ENCODE measurements at regions not wholly inside any gene's neighbourhood (a gene's known extent, or its start where the extent isn't known, plus 50 kb on each side); places are given as distances from the start of the nearest gene placed in this dataset.

GRCh38 chr2:174662459-174662858, 64.9 kb upstream of the WIPF1 start:
- H3K79me2 ChIP-seq (ENCODE audit: control insufficient read depth, low read length): no peaks in the 10 kb centered on the region
- no peaks in the 10 kb centered on the region for H3K27me3 ChIP-seq (ENCODE audit: control insufficient read depth, low read length)
- no peak overlapping the region for H3K27ac ChIP-seq (ENCODE audit: low read depth, low read length)

DNA sequence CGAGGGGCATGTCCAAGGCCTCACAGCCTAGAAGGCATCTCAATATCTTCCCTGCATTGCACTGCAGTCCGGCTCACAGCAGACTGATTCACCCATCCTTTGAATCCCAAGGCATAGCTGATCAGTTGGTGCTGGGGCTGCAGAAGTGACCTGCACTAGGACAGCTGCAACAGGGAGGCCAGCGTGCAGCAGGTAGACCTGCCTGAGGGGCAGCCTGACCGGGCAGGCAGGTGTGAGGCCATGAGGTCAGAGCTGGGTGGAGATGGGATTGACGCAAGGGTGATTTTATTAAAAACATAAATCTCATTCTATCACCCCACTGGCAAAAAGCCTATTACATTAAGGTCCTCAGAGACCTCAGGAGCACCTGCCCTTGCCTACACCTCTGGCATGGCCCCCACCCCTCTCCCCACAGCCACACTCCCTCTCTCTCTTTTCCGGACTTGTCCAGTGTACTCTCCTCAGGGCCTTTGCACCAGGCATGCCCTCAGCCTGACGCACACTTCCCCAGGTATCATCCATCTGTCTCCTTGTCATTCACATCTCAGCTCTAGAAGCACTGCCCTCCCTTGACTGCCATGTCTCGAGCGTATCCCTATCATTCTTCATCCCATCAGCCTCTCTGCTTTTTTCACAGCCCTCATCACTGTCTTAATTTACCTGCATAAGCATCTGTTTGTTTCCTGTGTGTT, 63.5 kb upstream of the WIPF1 start:
- no peaks in the 10 kb centered on the region for H3K36me3 ChIP-seq (ENCODE audit: control insufficient read depth, low read length)
- H3K27me3 ChIP-seq (ENCODE audit: control insufficient read depth, low read length): no peaks in the 10 kb centered on the region
- TF ChIP-seq EZH2phosphoT487 (IDR thresholded peaks at IDR 0.05; ENCODE audit: borderline replicate concordance, low read length) (no peak), CTCF (IDR thresholded peaks at IDR 0.05; ENCODE audit: low read depth, low read length, poor library complexity, severe bottlenecking) (no peak)
- peaks cover 8% of the 10 kb centered on the region; the same call in 1 of the 2 replicates for H3K4me1 ChIP-seq (ENCODE audit: control insufficient read depth, low read length)
- H3F3A ChIP-seq (ENCODE audit: control insufficient read depth, insufficient read depth): no peaks in the 10 kb centered on the region
- H3K79me2 ChIP-seq (ENCODE audit: control insufficient read depth, low read length): no peaks in the 10 kb centered on the region
- no peaks in the 10 kb centered on the region for H3K9me3 ChIP-seq (ENCODE audit: control insufficient read depth, insufficient read depth, low read length)
- no peaks in the 10 kb centered on the region for H4K20me1 ChIP-seq (ENCODE audit: control insufficient read depth, insufficient read depth, low read depth, low read length)
- no peak overlapping the region for H3K27ac ChIP-seq (ENCODE audit: low read depth, low read length)
- H3K4me3 ChIP-seq (ENCODE audit: low read length): no peak overlapping the region
- H3K9me2 ChIP-seq (replicated peaks; ENCODE audit: control insufficient read depth, low read length): no peaks in the 10 kb centered on the region
- H3K4me2 ChIP-seq (ENCODE audit: low read length): no peak overlapping the region

More at GRCh38 chr2:174662459-174662858, 64.9 kb upstream of the WIPF1 start:
- Histone ChIP-seq H3F3A (ENCODE audit: control insufficient read depth, insufficient read depth) (no peaks in the 10 kb centered on the region), H4K20me1 (ENCODE audit: control insufficient read depth, insufficient read depth, low read depth, low read length) (no peaks in the 10 kb centered on the region), H3K4me3 (ENCODE audit: low read length) (no peak overlapping the region), H3K36me3 (ENCODE audit: control insufficient read depth, low read length) (no peaks in the 10 kb centered on the region), H3K9me3 (ENCODE audit: control insufficient read depth, insufficient read depth, low read length) (no peaks in the 10 kb centered on the region), H3K9me2 (replicated peaks; ENCODE audit: control insufficient read depth, low read length) (no peaks in the 10 kb centered on the region), H3K4me1 (ENCODE audit: control insufficient read depth, low read length) (peaks cover 5% of the 10 kb centered on the region; the same call in 1 of the 2 replicates), H3K4me2 (ENCODE audit: low read length) (no peak overlapping the region)
- no peak for TF ChIP-seq CTCF (IDR thresholded peaks at IDR 0.05; ENCODE audit: low read depth, low read length, poor library complexity, severe bottlenecking)
- no peak for TF ChIP-seq EZH2phosphoT487 (IDR thresholded peaks at IDR 0.05; ENCODE audit: borderline replicate concordance, low read length)

DNA sequence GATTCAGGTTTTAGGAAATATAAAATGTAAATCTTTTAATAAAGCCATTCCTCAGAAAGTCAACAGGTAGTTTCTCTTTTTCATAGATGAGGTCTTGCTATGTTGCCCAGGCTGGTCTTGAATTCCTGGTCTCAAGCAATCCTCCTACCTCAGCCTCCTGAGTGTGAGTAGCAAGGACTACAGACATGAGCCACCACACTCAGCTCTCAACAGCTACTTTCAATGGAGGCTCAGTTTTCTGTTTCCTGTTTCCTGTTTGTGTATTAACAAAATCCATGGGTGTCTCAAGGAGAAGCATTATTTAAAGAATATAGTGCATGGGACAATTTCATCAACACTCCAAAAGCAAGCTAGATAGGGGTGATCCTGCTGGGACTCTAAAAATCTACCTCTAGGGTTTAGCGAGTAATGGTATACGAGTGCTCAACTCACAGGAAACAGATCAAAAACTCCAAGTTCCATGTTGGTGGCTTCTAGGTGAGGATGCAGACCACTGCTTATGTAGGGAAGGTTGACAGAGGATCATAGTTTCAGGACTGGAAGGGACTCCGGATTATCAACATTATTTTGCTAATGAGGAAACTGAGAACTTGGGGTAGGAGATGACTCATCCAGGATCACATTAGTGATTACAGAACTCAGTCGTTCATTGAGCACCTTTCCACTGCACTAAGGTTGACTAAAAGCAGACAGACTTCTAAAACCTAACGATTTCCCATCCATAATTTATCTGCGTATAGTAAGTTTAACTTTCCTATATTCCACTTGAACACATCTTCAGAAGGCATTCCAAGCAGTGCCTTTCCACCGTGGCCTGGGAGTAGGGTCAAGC, 61.7 kb upstream of the WIPF1 start:
- Histone ChIP-seq H3K9me2 (replicated peaks; ENCODE audit: control insufficient read depth, low read length) (no peaks in the 10 kb centered on the region), H3K27ac (ENCODE audit: low read depth, low read length) (no peak overlapping the region), H3K79me2 (ENCODE audit: control insufficient read depth, low read length) (no peaks in the 10 kb centered on the region), H3K4me3 (ENCODE audit: low read length) (no peak overlapping the region), H3K4me2 (ENCODE audit: low read length) (no peak overlapping the region), H3K36me3 (ENCODE audit: control insufficient read depth, low read length) (no peaks in the 10 kb centered on the region), H3K27me3 (ENCODE audit: control insufficient read depth, low read length) (no peaks in the 10 kb centered on the region), H4K20me1 (ENCODE audit: control insufficient read depth, insufficient read depth, low read depth, low read length) (no peaks in the 10 kb centered on the region), H3K9me3 (ENCODE audit: control insufficient read depth, insufficient read depth, low read length) (no peaks in the 10 kb centered on the region), H3K4me1 (ENCODE audit: control insufficient read depth, low read length) (peaks cover 8% of the 10 kb centered on the region; the same call in 1 of the 2 replicates), H3F3A (ENCODE audit: control insufficient read depth, insufficient read depth) (no peaks in the 10 kb centered on the region)
- TF ChIP-seq EZH2phosphoT487 (IDR thresholded peaks at IDR 0.05; ENCODE audit: borderline replicate concordance, low read length) (no peak), CTCF (IDR thresholded peaks at IDR 0.05; ENCODE audit: low read depth, low read length, poor library complexity, severe bottlenecking) (no peak)

All from DOHH2 (cell line).